ENCODE measurements at regions not wholly inside any gene's neighbourhood (a gene's known extent, or its start where the extent isn't known, plus 50 kb on each side); places are given as distances from the start of the nearest gene placed in this dataset.

DNA sequence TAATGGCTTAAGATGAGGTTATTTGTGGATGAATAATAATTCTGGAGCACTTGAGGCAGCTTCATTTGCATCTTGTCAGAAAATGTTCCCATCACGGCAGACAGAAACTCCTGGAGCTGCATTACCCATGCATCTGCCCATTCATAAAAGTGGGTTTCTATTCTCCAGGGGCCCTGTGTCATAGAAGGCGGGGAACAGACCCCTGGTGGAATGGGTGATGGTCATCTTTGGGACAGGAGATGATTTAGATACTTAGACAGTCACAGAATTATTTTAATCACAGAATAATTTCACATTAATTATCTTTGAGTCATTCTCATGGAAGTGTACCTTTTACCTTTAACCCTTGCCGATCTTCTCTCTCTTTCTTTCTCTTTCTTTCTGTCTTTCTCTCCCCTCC lies 980.7 kb upstream of the TMEM132C start:
- H3K27ac Mint-ChIP-seq (ENCODE audit: unreplicated experiment) = no peak overlapping the region
- H3K27me3 Mint-ChIP-seq (ENCODE audit: unreplicated experiment) = no peaks in the 10 kb centered on the region
- H3K4me3 Mint-ChIP-seq (ENCODE audit: unreplicated experiment) = no peak overlapping the region
- peaks cover 7% of the 10 kb centered on the region for H3K4me1 Mint-ChIP-seq (ENCODE audit: unreplicated experiment)
- H3K9me3 Mint-ChIP-seq (ENCODE audit: unreplicated experiment) = no peaks in the 10 kb centered on the region
- no peaks in the 10 kb centered on the region for H3K36me3 Mint-ChIP-seq (ENCODE audit: unreplicated experiment)
- TF ChIP-seq CTCF (IDR thresholded peaks at IDR 0.05) = no peak
- no peak for DNase-seq (ENCODE audit: extremely low spot score, unreplicated experiment)

- Mint-ChIP-seq H3K36me3 (ENCODE audit: unreplicated experiment) (no peaks in the 10 kb centered on the region), H3K4me3 (ENCODE audit: unreplicated experiment) (no peak overlapping the region), H3K9me3 (ENCODE audit: unreplicated experiment) (no peaks in the 10 kb centered on the region), H3K4me1 (ENCODE audit: unreplicated experiment) (peaks cover 7% of the 10 kb centered on the region), H3K27me3 (ENCODE audit: unreplicated experiment) (no peaks in the 10 kb centered on the region), H3K27ac (ENCODE audit: unreplicated experiment) (no peak overlapping the region)
- no peak for DNase-seq (ENCODE audit: extremely low spot score, unreplicated experiment)
- TF ChIP-seq CTCF (IDR thresholded peaks at IDR 0.05) = no peak
Observed at GRCh38 chr12:127287256-127287655, 979.7 kb upstream of the TMEM132C start.

DNA sequence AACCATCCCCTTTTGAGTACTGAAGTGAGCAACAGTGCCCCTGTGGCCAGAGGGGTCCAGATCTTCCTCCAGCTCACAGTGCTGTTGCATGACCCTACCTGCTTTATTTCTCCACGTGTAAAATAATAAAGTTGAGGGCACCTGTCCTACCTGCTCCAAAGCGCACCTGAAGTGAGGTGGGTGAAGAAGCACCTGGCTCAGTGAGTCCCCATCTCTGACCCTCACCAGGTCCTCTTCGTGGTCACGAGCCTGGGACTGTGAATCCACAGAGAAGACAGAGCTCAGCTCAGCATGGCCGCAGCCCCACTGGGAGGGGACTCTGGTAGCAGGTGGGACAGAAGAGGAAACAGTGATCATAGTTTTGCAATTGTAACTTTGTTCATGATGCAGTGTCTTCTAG lies 976.7 kb upstream of the TMEM132C start:
- Mint-ChIP-seq H3K36me3 (ENCODE audit: unreplicated experiment) (no peaks in the 10 kb centered on the region), H3K9me3 (ENCODE audit: unreplicated experiment) (no peaks in the 10 kb centered on the region), H3K27me3 (ENCODE audit: unreplicated experiment) (no peaks in the 10 kb centered on the region), H3K27ac (ENCODE audit: unreplicated experiment) (no peak overlapping the region), H3K4me3 (ENCODE audit: unreplicated experiment) (no peak overlapping the region), H3K4me1 (ENCODE audit: unreplicated experiment) (no peaks in the 10 kb centered on the region)
- DNase-seq (ENCODE audit: extremely low spot score, unreplicated experiment) = no peak
- TF ChIP-seq CTCF (IDR thresholded peaks at IDR 0.05) = no peak

DNA sequence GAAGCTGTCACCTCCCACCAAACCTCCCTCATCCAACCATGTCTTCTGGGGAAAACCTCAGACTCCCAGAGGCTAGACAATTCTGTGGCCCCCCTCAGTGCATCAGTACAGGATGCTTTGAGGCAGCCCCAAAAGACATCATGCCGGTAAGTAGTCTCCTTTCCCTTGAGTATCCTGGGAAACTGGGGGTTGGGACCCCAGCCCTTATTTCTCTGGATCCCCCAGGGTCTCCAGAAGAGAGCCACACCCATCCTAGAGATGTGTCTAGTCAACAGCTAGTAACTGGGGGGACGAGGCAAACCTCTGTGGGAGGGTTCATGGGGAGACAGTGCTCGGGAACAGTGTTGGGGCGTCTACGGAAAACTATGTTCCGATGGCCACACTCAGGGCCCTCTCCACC lies 974.2 kb upstream of the TMEM132C start:
- no peak overlapping the region for H3K27ac Mint-ChIP-seq (ENCODE audit: unreplicated experiment)
- no peaks in the 10 kb centered on the region for H3K9me3 Mint-ChIP-seq (ENCODE audit: unreplicated experiment)
- no peaks in the 10 kb centered on the region for H3K27me3 Mint-ChIP-seq (ENCODE audit: unreplicated experiment)
- TF ChIP-seq CTCF (IDR thresholded peaks at IDR 0.05) = no peak
- no peak overlapping the region for H3K4me3 Mint-ChIP-seq (ENCODE audit: unreplicated experiment)
- peak; percentile 60 for DNase-seq (ENCODE audit: extremely low spot score, unreplicated experiment)
- H3K4me1 Mint-ChIP-seq (ENCODE audit: unreplicated experiment) = no peaks in the 10 kb centered on the region
- no peaks in the 10 kb centered on the region for H3K36me3 Mint-ChIP-seq (ENCODE audit: unreplicated experiment)

DNA sequence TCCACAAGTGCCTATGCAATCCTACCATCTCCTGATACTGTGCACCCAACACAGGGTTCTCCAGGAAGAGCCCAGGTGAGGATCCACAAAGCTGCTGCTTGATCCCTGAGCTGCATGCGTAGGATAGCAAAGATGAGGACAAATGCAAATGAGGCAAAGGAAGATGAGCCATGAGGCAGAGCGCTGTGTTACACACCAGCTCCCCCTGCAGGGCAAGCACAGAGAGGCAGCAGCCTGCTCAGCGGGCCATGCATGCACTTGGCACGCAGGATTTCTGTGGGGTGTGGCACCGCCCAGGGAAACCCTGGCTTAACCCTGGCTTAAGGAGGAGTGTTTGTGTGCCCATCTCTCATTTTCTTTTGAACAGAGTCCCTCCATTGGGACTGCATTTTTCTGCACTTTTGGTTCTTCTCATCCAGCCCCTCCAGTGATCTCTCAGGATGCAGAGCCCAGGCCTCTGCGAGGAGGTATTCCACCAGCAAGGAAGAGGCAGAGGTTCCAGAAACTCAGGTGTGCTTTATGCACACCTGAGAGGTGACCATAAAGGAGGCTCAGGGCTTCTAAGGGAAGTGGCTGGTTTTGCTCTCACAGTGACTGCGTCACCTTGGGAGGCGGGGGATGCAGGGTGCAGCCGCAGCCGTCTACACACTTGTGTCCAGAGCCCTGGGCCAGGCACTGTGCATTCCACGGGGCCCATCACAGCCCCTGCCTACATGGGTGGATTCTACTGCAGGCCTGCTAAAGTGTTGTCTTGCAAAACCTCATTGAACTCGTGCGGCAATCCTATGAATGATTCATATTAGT lies 973.3 kb upstream of the TMEM132C start:
- peak; percentile 86 for DNase-seq (ENCODE audit: extremely low spot score, unreplicated experiment)
- Mint-ChIP-seq H3K4me1 (ENCODE audit: unreplicated experiment) (no peaks in the 10 kb centered on the region), H3K4me3 (ENCODE audit: unreplicated experiment) (no peak overlapping the region), H3K9me3 (ENCODE audit: unreplicated experiment) (no peaks in the 10 kb centered on the region), H3K27ac (ENCODE audit: unreplicated experiment) (no peak overlapping the region), H3K27me3 (ENCODE audit: unreplicated experiment) (no peaks in the 10 kb centered on the region), H3K36me3 (ENCODE audit: unreplicated experiment) (no peaks in the 10 kb centered on the region)
- peak; percentile 69 for TF ChIP-seq CTCF (IDR thresholded peaks at IDR 0.05)

Measured in osteocyte (in vitro differentiated cells).